Common myeloid progenitor, CD34-positive (primary cell): ENCODE measurements at regions not wholly inside any gene's neighbourhood (a gene's known extent, or its start where the extent isn't known, plus 50 kb on each side); places are given as distances from the start of the nearest gene placed in this dataset.
A peak's percentile ranks its signal among the peaks of the same experiment; 100 is the strongest.

Experiments
- CTCF ChIA-PET: fragments of 350-600 bp; sonication (Branson Sonifier 250); formaldehyde crosslinking; loops from one replicate; lab custom pipeline; 2021; ENCODE audit warnings: antibody characterized with exemption; lab: Charles Lee
- POLR2A ChIA-PET: fragments of 350-600 bp; sonication (Branson Sonifier 250); formaldehyde crosslinking; loops from one replicate; lab custom pipeline; 2021; ENCODE audit warnings: antibody characterized with exemption; lab: Charles Lee
- DNase-seq, 3 donors: peaks; one replicate each; pipeline versions ENCODE4 v3.0.0 to v3.0.0-alpha.2; 2013
- H3K27ac ChIP-seq, 2 experiments: 1 replicate in 1 of 2; 2 replicates in 1 of 2; pipeline ENCODE4 v1.7.0; 2013; ENCODE audit warnings: inconsistent platforms in 2 of 2, low read length in 2 of 2, mild to moderate bottlenecking in 2 of 2, low read depth in 1 of 2, moderate library complexity in 1 of 2; ENCODE audit not compliant: severe bottlenecking in 2 of 2, insufficient read depth in 1 of 2, poor library complexity in 1 of 2
- H3K27me3 ChIP-seq, 5 experiments: replicated peaks in 2 of 5; 1 replicate in 3 of 5; 2 replicates in 2 of 5; pipeline versions ENCODE4 v1.6.1 to v1.7.0; 2013; ENCODE audit warnings: low read length in 4 of 5, mild to moderate bottlenecking in 2 of 5, moderate library complexity in 2 of 5, inconsistent platforms in 1 of 5; ENCODE audit not compliant: insufficient read depth in 5 of 5, control insufficient read depth in 4 of 5
- H3K36me3 ChIP-seq, 4 experiments: 1 replicate in 2 of 4; 2 replicates in 2 of 4; pipeline versions ENCODE4 v1.6.1 to v1.7.0; 2013; ENCODE audit warnings: low read length in 3 of 4, control low read depth in 1 of 4, mild to moderate bottlenecking in 1 of 4; ENCODE audit not compliant: control insufficient read depth in 4 of 4, insufficient read depth in 4 of 4
- H3K4me1 ChIP-seq, 4 experiments: 1 replicate in 3 of 4; 2 replicates in 1 of 4; pipeline versions ENCODE4 v1.6.1 to v1.7.1; 2013; ENCODE audit warnings: low read length in 3 of 4, mild to moderate bottlenecking in 3 of 4, control low read depth in 1 of 4, inconsistent platforms in 1 of 4, moderate library complexity in 1 of 4; ENCODE audit not compliant: control insufficient read depth in 4 of 4, insufficient read depth in 4 of 4; ENCODE audit errors: control extremely low read depth in 1 of 4
- H3K4me3 ChIP-seq, 7 experiments: 1 replicate in 4 of 7; 2 replicates in 3 of 7; pipeline versions ENCODE4 v1.5.1 to v1.7.0; 2013; ENCODE audit warnings: mild to moderate bottlenecking in 7 of 7, low read length in 6 of 7, moderate library complexity in 6 of 7, inconsistent platforms in 2 of 7, low read depth in 2 of 7, control low read depth in 1 of 7; ENCODE audit not compliant: insufficient read depth in 4 of 7, control insufficient read depth in 1 of 7; ENCODE audit errors: extremely low read depth in 1 of 7
- H3K9me3 ChIP-seq, 5 experiments: 1 replicate in 4 of 5; 2 replicates in 1 of 5; pipeline versions ENCODE4 v1.6.1 to v1.7.1; 2013; ENCODE audit warnings: low read length in 4 of 5, mild to moderate bottlenecking in 2 of 5, inconsistent platforms in 1 of 5, low read depth in 1 of 5, moderate library complexity in 1 of 5; ENCODE audit not compliant: control insufficient read depth in 4 of 5, insufficient read depth in 2 of 5; ENCODE audit errors: control extremely low read depth in 1 of 5
- WGBS: methylation state at CpG from one replicate; pipeline ENCODE4 v1.1.5; 2013; ENCODE audit not compliant: insufficient coverage; 5-methylcytosine and 5-hydroxymethylcytosine counted together

DNA sequence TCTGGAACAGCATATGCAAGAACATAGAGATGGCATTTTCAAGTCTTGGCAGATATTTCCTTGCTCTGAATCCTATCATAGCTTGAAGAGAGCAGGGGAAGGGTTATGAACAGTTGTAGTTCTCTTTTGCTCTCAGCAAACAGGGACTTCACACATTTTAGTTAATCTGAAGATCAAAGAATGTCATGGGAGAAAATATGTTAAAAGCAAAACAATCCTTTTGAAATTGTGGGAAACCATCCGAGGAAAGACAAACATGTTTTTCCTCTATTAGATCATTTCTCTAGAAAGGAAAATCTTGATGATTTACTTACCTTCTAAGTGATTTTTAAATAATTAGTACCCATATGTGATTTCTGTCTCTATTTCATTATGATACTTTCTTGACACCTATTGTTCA, 77.8 kb upstream of the DCBLD2 start:
- Histone ChIP-seq H3K9me3 (no peaks in the 10 kb centered on the region), H3K4me1 (no peaks in the 10 kb centered on the region), H3K4me3 (no peak overlapping the region), H3K27me3 (peaks cover 0 to 6% (median 0%) of the 10 kb centered on the region in 5 experiments), H3K36me3 (no peaks in the 10 kb centered on the region), H3K27ac (no peak overlapping the region)
- no CpG with 5 or more reads among the region's 1 CpG for WGBS
- DNase-seq, result no peak
- ChIA-PET POLR2A (no interaction called here), CTCF (no interaction called here)

- ChIA-PET CTCF (interaction anchor here (1.5 kb wide), 1 partner anchor 15 kb away, joined by 3 read pairs; no protein-coding TSS in a partner anchor), POLR2A (no interaction called here)
- DNase-seq, result no peak
- no CpG with 5 or more reads among the region's 3 CpGs for WGBS
- no peaks in the 10 kb centered on the region for H3K36me3 ChIP-seq
- no peak overlapping the region for H3K27ac ChIP-seq
- no peak overlapping the region for H3K4me3 ChIP-seq
- H3K9me3 ChIP-seq, result no peaks in the 10 kb centered on the region
- no peaks in the 10 kb centered on the region for H3K4me1 ChIP-seq
- H3K27me3 ChIP-seq, result peaks cover 0 to 6% (median 0%) of the 10 kb centered on the region in 5 experiments
These were observed 76.7 kb upstream of the DCBLD2 start for GRCh38 chr3:98978068-98978811.

DNA sequence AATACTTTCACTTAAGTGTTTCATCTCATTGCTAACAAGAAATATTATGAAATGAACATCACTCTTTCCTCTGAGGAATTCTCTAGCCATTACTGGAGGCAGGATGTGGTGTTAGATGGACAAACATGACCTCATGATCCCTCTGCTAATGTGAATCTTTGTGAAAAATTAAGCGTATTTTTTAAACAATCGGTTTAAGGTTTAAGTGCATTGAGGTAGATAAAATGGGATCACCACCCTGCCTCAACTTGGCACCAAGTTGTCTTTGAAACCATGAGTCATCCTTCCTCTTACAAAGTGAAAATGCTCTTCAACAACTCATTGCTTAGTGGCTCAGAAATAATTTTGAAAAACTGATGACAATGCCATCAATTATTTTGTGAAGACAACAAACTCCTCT, 76.0 kb upstream of the DCBLD2 start:
- peak in 2 of 3 donors; percentile 1 to 5 for DNase-seq
- H3K9me3 ChIP-seq, result no peaks in the 10 kb centered on the region
- WGBS, result no CpG with 5 or more reads among the region's 2 CpGs
- H3K4me3 ChIP-seq, result no peak overlapping the region
- peaks cover 0 to 6% (median 0%) of the 10 kb centered on the region in 5 experiments for H3K27me3 ChIP-seq
- POLR2A ChIA-PET, result no interaction called here
- no peak overlapping the region for H3K27ac ChIP-seq
- H3K36me3 ChIP-seq, result no peaks in the 10 kb centered on the region
- CTCF ChIA-PET, result interaction anchor here (1.5 kb wide), 1 partner anchor 16 kb away, joined by 3 read pairs; no protein-coding TSS in a partner anchor
- no peaks in the 10 kb centered on the region for H3K4me1 ChIP-seq

- CTCF ChIA-PET, result no interaction called here
- H3K27ac ChIP-seq, result no peak overlapping the region
- DNase-seq, result no peak
- POLR2A ChIA-PET, result no interaction called here
- no peaks in the 10 kb centered on the region for H3K4me1 ChIP-seq
- H3K4me3 ChIP-seq, result no peak overlapping the region
- H3K9me3 ChIP-seq, result no peaks in the 10 kb centered on the region
- no peaks in the 10 kb centered on the region for H3K27me3 ChIP-seq
- no peaks in the 10 kb centered on the region for H3K36me3 ChIP-seq
These were observed 72.9 kb upstream of the DCBLD2 start for GRCh38 chr3:98974442-98974841.

DNA sequence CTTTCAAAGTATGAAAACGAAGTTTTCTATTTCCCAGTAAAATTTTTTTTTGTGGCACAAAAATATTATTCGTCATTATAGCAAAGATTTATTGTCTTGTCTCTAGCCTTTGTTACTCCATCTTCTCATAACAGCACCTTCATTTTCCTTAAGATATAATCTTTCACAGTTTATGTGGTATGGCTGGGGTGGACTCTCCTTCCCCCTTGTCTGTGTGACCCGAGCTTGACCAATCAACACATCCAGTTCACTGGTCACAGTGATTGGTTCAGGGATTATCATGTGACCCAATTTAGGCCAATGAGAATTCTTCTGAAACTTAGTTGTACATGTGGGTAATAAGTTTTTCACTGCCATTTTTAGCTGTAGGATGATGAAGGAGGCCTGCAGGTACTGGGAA, 71.2 kb upstream of the DCBLD2 start:
- ChIA-PET CTCF (no interaction called here), POLR2A (no interaction called here)
- no peaks in the 10 kb centered on the region for H3K36me3 ChIP-seq
- no peaks in the 10 kb centered on the region for H3K27me3 ChIP-seq
- H3K9me3 ChIP-seq, result no peaks in the 10 kb centered on the region
- H3K4me1 ChIP-seq, result no peaks in the 10 kb centered on the region
- DNase-seq, result no peak
- no peak overlapping the region for H3K4me3 ChIP-seq
- WGBS, result no CpG with 5 or more reads among the region's 3 CpGs
- no peak overlapping the region for H3K27ac ChIP-seq

DNA sequence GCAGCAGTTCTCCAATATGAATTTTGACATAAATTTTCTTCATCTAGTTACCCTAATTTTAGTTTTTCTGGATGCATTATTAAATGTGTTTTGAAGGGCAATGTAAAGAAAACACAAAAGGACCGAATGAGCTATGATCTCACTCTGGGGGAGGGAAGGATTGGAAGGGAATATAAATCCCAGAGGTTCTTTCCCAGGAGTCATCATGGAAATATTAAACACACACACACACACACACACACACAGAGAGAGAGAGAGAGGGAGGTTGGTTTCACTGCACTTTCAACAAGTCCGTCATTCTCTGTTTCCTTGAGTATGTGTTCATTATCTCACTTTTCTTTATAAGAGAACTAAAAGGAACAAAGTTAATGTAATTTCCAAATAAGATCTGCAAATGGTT, 70.7 kb upstream of the DCBLD2 start:
- no peak for DNase-seq
- Histone ChIP-seq H3K4me3 (no peak overlapping the region), H3K27ac (no peak overlapping the region), H3K9me3 (no peaks in the 10 kb centered on the region), H3K27me3 (no peaks in the 10 kb centered on the region), H3K4me1 (no peaks in the 10 kb centered on the region), H3K36me3 (no peaks in the 10 kb centered on the region)
- WGBS, result no CpG with 5 or more reads among the region's 2 CpGs
- CTCF ChIA-PET, result no interaction called here
- POLR2A ChIA-PET, result no interaction called here

GRCh38 chr3:98971169-98971681, 69.7 kb upstream of the DCBLD2 start:
- Histone ChIP-seq H3K4me1 (no peaks in the 10 kb centered on the region), H3K4me3 (no peak overlapping the region), H3K27me3 (no peaks in the 10 kb centered on the region), H3K36me3 (no peaks in the 10 kb centered on the region), H3K27ac (no peak overlapping the region), H3K9me3 (no peaks in the 10 kb centered on the region)
- ChIA-PET POLR2A (no interaction called here), CTCF (no interaction called here)
- WGBS, result 100% methylated on average over 1 of the region's 1 CpG
- no peak for DNase-seq
